Activated naive CD8-positive, alpha-beta T cell treated with anti-CD3 and anti-CD28 coated beads, Interleukin-2, amount 10 ng/mL, durations not matched to agents 7 days and 5 days (primary cell): ENCODE measurements at regions not wholly inside any gene's neighbourhood (a gene's known extent, or its start where the extent isn't known, plus 50 kb on each side); places are given as distances from the start of the nearest gene placed in this dataset.

ENCODE experiments used
- ATAC-seq: fragments of 150-1000 bp; cut with Tn5 transposase; one replicate; pipeline ENCODE4 v1.10.0; 2021; ENCODE audit warnings: low read depth, moderate library complexity
- POLR2A ChIA-PET: fragments of 350-600 bp; sonication (Branson Sonifier 250); formaldehyde crosslinking; loops from one replicate; lab custom pipeline; 2021; ENCODE audit warnings: antibody characterized with exemption; lab: Charles Lee
- DNase-seq: peaks from one replicate; pipeline ENCODE4 v3.0.0; 2021
- H3K27ac Mint-ChIP-seq: one replicate; pipeline ENCODE4 v1.8.0; 2022; ENCODE audit warnings: mild to moderate bottlenecking, mixed read lengths
- H3K27me3 Mint-ChIP-seq: one replicate; pipeline ENCODE4 v1.8.0; 2022; ENCODE audit warnings: mild to moderate bottlenecking, moderate library complexity, mixed read lengths
- H3K36me3 Mint-ChIP-seq: one replicate; pipeline ENCODE4 v1.8.0; 2021; ENCODE audit warnings: mild to moderate bottlenecking, mixed read lengths
- H3K4me1 Mint-ChIP-seq: one replicate; pipeline ENCODE4 v1.8.0; 2021; ENCODE audit warnings: mixed read lengths
- H3K4me3 Mint-ChIP-seq: one replicate; pipeline ENCODE4 v1.8.0; 2022; ENCODE audit warnings: mild to moderate bottlenecking, moderate library complexity, mixed read lengths
- H3K9me3 Mint-ChIP-seq: one replicate; pipeline ENCODE4 v1.8.0; 2021; ENCODE audit warnings: mixed read lengths

- Mint-ChIP-seq H3K36me3 (no peaks in the 10 kb centered on the region), H3K27me3 (no peaks in the 10 kb centered on the region), H3K9me3 (peaks cover 7% of the 10 kb centered on the region), H3K4me1 (no peaks in the 10 kb centered on the region), H3K4me3 (no peak overlapping the region), H3K27ac (no peak overlapping the region)
- no peak for ATAC-seq
- POLR2A ChIA-PET, result no interaction called here
- DNase-seq, result no peak
Observed at GRCh38 chr3:67192466-67192865, 194.4 kb downstream of the KBTBD8 start.

DNA sequence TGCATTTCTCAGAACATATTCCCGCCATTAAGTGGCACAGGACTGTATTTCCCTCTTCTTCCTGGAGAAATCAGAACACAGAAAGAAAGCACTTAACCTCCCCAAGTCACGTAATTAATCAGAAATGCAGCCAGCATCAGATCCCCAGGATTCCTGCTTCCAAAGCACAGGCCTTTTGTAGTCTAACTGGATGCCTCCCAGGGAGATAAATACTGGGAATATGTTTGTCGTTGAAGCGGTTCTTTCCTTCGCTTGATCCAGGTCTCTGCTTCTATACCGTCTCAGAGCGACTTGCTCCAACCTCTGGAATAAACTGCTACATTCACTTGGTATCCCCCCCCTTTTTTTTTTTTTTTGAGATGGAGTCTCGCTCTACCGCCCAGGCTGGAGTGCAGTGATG is 198.6 kb downstream of the KBTBD8 start:
- peaks cover 2% of the 10 kb centered on the region for H3K9me3 Mint-ChIP-seq
- no peak for ATAC-seq
- no peaks in the 10 kb centered on the region for H3K4me1 Mint-ChIP-seq
- no peak overlapping the region for H3K4me3 Mint-ChIP-seq
- no peaks in the 10 kb centered on the region for H3K27me3 Mint-ChIP-seq
- POLR2A ChIA-PET, result no interaction called here
- DNase-seq, result no peak
- no peaks in the 10 kb centered on the region for H3K36me3 Mint-ChIP-seq
- no peak overlapping the region for H3K27ac Mint-ChIP-seq

DNA sequence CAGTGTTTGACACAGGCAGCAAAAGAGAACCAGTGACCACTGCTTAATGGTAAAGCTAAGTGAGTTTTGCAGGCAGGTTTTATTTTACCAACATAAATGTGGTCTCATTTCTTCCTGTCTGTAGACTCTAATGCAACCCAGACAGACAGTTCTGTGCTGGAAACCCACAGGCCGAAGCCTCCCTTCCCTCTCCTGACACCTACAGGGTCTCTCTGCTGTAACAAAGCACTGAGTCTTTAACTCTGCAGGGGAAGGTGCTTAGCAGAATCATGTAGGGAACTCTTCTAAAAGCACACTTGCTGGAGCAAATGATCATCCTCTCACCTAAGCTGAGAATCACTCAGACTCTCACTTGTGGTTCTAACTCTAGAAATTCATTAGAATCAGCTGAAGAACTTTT is 200.3 kb downstream of the KBTBD8 start:
- no peak for DNase-seq
- no peak for ATAC-seq
- H3K9me3 Mint-ChIP-seq, result no peaks in the 10 kb centered on the region
- POLR2A ChIA-PET, result no interaction called here
- H3K36me3 Mint-ChIP-seq, result no peaks in the 10 kb centered on the region
- H3K4me3 Mint-ChIP-seq, result no peak overlapping the region
- H3K4me1 Mint-ChIP-seq, result no peaks in the 10 kb centered on the region
- H3K27ac Mint-ChIP-seq, result no peak overlapping the region
- H3K27me3 Mint-ChIP-seq, result no peaks in the 10 kb centered on the region

DNA sequence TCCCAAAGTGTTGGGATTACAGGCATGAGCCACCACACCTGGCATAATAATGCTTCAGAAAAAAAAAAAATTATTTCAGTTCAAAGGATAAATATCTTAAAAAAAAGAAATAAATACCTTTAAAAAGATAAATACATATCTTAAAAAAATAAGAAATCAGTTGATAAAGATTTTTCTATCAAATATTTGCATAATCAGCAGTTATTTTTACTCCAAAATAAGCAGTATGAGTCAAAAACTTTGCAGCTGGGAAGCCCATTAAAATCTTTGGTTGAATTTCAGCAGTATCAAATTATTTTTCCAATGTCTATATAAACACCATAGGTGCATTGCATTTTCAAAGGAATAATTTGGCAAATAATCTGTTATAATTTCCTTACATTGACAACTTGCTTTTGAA is 202.5 kb downstream of the KBTBD8 start:
- Mint-ChIP-seq H3K36me3 (no peaks in the 10 kb centered on the region), H3K4me3 (no peak overlapping the region), H3K4me1 (no peaks in the 10 kb centered on the region), H3K27me3 (no peaks in the 10 kb centered on the region), H3K27ac (no peak overlapping the region), H3K9me3 (no peaks in the 10 kb centered on the region)
- DNase-seq, result no peak
- POLR2A ChIA-PET, result no interaction called here
- ATAC-seq, result no peak

GRCh38 chr3:67201026-67201425 is 202.9 kb downstream of the KBTBD8 start:
- Mint-ChIP-seq H3K27me3 (no peaks in the 10 kb centered on the region), H3K27ac (no peak overlapping the region), H3K4me3 (no peak overlapping the region), H3K4me1 (no peaks in the 10 kb centered on the region), H3K36me3 (no peaks in the 10 kb centered on the region), H3K9me3 (no peaks in the 10 kb centered on the region)
- DNase-seq, result no peak
- POLR2A ChIA-PET, result no interaction called here
- no peak for ATAC-seq

- Mint-ChIP-seq H3K4me3 (no peak overlapping the region), H3K36me3 (no peaks in the 10 kb centered on the region), H3K9me3 (no peaks in the 10 kb centered on the region), H3K27me3 (peaks cover under 1% of the 10 kb centered on the region), H3K27ac (no peak overlapping the region), H3K4me1 (no peaks in the 10 kb centered on the region)
- ATAC-seq (no peak), DNase-seq (no peak)
- POLR2A ChIA-PET, result no interaction called here
Observed at GRCh38 chr3:67202053-67202452, 203.9 kb downstream of the KBTBD8 start.

- ATAC-seq, result no peak
- Mint-ChIP-seq H3K27ac (no peak overlapping the region), H3K36me3 (no peaks in the 10 kb centered on the region), H3K4me3 (no peak overlapping the region), H3K27me3 (peaks cover 3% of the 10 kb centered on the region), H3K4me1 (no peaks in the 10 kb centered on the region), H3K9me3 (no peaks in the 10 kb centered on the region)
- POLR2A ChIA-PET, result no interaction called here
- no peak for DNase-seq
Observed at GRCh38 chr3:67204951-67205350, 206.8 kb downstream of the KBTBD8 start.

DNA sequence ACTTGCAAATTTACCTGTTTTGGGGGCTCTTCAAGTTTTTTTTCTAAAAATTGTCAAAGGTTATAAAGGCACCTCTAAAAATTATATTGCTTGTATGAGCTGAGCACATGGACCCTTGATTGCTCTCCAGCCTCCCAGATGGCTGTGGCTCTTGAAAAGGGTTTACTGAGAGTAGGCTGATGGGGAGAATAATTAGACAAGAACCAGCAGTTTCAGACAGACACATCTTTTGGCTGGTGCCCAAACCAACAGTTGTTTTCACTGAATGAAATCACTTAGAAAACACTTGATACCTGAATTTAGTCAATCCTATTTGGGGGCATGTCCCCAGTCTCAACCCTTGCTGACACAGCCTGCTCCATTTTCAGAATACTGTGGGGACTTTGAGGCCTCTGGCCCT is 217.6 kb downstream of the KBTBD8 start:
- ATAC-seq, result no peak
- POLR2A ChIA-PET, result no interaction called here
- Mint-ChIP-seq H3K4me1 (no peaks in the 10 kb centered on the region), H3K27ac (no peak overlapping the region), H3K36me3 (no peaks in the 10 kb centered on the region), H3K9me3 (no peaks in the 10 kb centered on the region), H3K4me3 (no peak overlapping the region), H3K27me3 (no peaks in the 10 kb centered on the region)
- DNase-seq, result no peak

GRCh38 chr3:67227030-67227429 is 228.9 kb downstream of the KBTBD8 start:
- POLR2A ChIA-PET, result no interaction called here

DNA sequence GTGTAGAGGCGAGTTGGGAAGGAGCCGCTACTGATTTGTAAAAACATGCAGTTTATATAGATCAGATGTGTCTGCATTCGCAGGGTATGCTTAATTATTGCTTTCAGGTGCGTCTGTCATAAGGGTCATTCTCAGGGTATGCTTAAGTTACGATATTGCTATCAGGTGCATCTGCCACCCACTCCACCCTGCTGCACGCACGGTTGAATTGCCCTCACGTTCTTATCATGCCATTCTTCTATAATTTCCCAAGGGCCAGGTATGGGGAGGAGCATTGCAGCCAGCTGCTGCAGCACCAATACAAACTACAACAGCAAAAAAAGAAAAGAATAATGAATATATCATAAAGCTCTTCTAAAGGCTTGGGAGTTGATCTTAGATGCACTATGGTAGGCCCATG is 230.0 kb downstream of the KBTBD8 start:
- Mint-ChIP-seq H3K4me1 (no peaks in the 10 kb centered on the region), H3K27me3 (peaks cover 2% of the 10 kb centered on the region), H3K27ac (no peak overlapping the region), H3K36me3 (no peaks in the 10 kb centered on the region), H3K4me3 (no peak overlapping the region), H3K9me3 (peaks cover 3% of the 10 kb centered on the region)
- no peak for ATAC-seq
- no peak for DNase-seq
- POLR2A ChIA-PET, result no interaction called here

More at GRCh38 chr3:67227030-67227429, 228.9 kb downstream of the KBTBD8 start:
- Mint-ChIP-seq H3K36me3 (no peaks in the 10 kb centered on the region), H3K4me3 (no peak overlapping the region), H3K27ac (no peak overlapping the region), H3K27me3 (peaks cover 2% of the 10 kb centered on the region), H3K9me3 (peaks cover 3% of the 10 kb centered on the region), H3K4me1 (no peaks in the 10 kb centered on the region)
- no peak for ATAC-seq
- no peak for DNase-seq

DNA sequence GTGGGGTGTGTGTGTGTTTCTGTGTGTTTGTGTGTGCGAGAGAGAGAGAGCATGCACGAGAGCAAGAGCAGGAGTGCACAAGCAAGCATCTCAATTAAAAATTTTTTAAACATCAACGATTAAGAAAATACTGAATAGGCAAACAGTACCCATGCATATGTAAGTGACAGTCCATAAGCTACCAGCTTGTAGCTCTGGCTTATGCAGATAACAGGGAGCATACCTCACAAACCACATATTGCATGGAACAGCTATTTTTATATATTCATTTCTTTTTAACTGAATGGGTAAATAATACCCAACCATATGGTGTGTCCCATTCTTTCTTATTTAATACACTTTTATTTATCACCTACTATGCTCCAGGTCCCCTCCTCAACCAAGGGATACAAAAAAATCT is 234.5 kb downstream of the KBTBD8 start:
- Mint-ChIP-seq H3K4me1 (no peaks in the 10 kb centered on the region), H3K4me3 (no peak overlapping the region), H3K36me3 (no peaks in the 10 kb centered on the region), H3K9me3 (peaks cover 4% of the 10 kb centered on the region), H3K27ac (no peak overlapping the region), H3K27me3 (no peaks in the 10 kb centered on the region)
- no peak for ATAC-seq
- no peak for DNase-seq
- POLR2A ChIA-PET, result no interaction called here

- Mint-ChIP-seq H3K27ac (no peak overlapping the region), H3K4me1 (no peaks in the 10 kb centered on the region), H3K4me3 (no peak overlapping the region), H3K27me3 (peaks cover 2% of the 10 kb centered on the region), H3K9me3 (peaks cover 1% of the 10 kb centered on the region), H3K36me3 (no peaks in the 10 kb centered on the region)
- DNase-seq (no peak), ATAC-seq (no peak)
- POLR2A ChIA-PET, result no interaction called here
Observed at GRCh38 chr3:67239353-67239752, 241.2 kb downstream of the KBTBD8 start.

DNA sequence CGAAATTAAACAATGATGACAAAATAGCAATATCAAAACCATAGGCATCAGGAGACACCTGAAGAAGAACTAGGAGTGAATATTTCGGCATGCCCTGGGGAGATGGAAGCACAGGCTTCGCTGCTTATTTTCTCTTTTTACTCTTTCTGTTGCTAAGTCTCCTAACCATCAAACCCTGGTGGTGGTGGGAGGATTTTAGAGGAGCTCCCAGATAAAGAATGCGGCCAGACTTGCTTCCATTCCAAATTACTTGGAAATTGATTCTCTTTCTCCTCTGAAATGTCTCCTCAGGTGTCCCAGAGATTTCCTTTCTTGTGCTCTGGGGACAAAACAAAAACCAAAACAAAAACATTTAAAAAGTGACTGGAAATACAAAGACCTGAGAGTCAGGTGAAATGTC is 243.0 kb downstream of the KBTBD8 start:
- peaks cover 1% of the 10 kb centered on the region for H3K9me3 Mint-ChIP-seq
- no peaks in the 10 kb centered on the region for H3K36me3 Mint-ChIP-seq
- no peak overlapping the region for H3K27ac Mint-ChIP-seq
- DNase-seq, result no peak
- no peak overlapping the region for H3K4me3 Mint-ChIP-seq
- H3K4me1 Mint-ChIP-seq, result no peaks in the 10 kb centered on the region
- ATAC-seq, result no peak
- peaks cover 2% of the 10 kb centered on the region for H3K27me3 Mint-ChIP-seq
- POLR2A ChIA-PET, result no interaction called here

GRCh38 chr3:67244130-67244529 is 246.0 kb downstream of the KBTBD8 start:
- no peak for DNase-seq
- no peaks in the 10 kb centered on the region for H3K4me1 Mint-ChIP-seq
- H3K27me3 Mint-ChIP-seq, result peaks cover 2% of the 10 kb centered on the region
- no peaks in the 10 kb centered on the region for H3K36me3 Mint-ChIP-seq
- ATAC-seq, result no peak
- H3K4me3 Mint-ChIP-seq, result no peak overlapping the region
- H3K27ac Mint-ChIP-seq, result no peak overlapping the region
- no peaks in the 10 kb centered on the region for H3K9me3 Mint-ChIP-seq
- POLR2A ChIA-PET, result interaction anchor here (0.6 kb wide), 1 partner anchor 880 kb away, joined by 3 read pairs; no protein-coding TSS in a partner anchor

GRCh38 chr3:67245545-67245944 is 247.4 kb downstream of the KBTBD8 start:
- POLR2A ChIA-PET, result no interaction called here
- Mint-ChIP-seq H3K36me3 (no peaks in the 10 kb centered on the region), H3K4me3 (no peak overlapping the region), H3K27me3 (peaks cover 2% of the 10 kb centered on the region), H3K9me3 (peaks cover 2% of the 10 kb centered on the region), H3K27ac (no peak overlapping the region), H3K4me1 (no peaks in the 10 kb centered on the region)
- ATAC-seq (no peak), DNase-seq (no peak)
